ENCODE measurements at regions not wholly inside any gene's neighbourhood (a gene's known extent, or its start where the extent isn't known, plus 50 kb on each side); places are given as distances from the start of the nearest gene placed in this dataset.
"Not testable (repeated sequence)": the region's sequence is repeated elsewhere in the genome, so short reads cannot be mapped to it uniquely, and the experiment has no call there.

- not testable (repeated sequence) for TF ChIP-seq POLR2A (IDR thresholded peaks at IDR 0.05; ENCODE audit: low read length); GATA1 (IDR thresholded peaks at IDR 0.05; ENCODE audit: low read depth, low read length)
Observed at GRCh38 chr5:21481320-21482270, 1371.5 kb downstream of the CDH12 start.
